K562 (cell line): ENCODE measurements at regions not wholly inside any gene's neighbourhood (a gene's known extent, or its start where the extent isn't known, plus 50 kb on each side); places are given as distances from the start of the nearest gene placed in this dataset.

Source experiments
- ATAC-seq: fragments of 200-7000 bp; cut with Tn5 transposase; 3 replicates; pipeline ENCODE4 v1.9.1; 2020; ENCODE audit warnings: moderate library complexity
- BruUV-seq: library from RNA; stranded (reverse); fragments of 400-500 nt; replicated peaks from 2 replicates; lab custom pipeline; 2021; lab: Mats Ljungman, UMichigan
- CTCF ChIA-PET: fragments of 300-600 bp; formaldehyde crosslinking; extraction: SDS; loops from one replicate; lab custom pipeline; 2021; ENCODE audit warnings: low intra/inter-chr PET ratio; lab: Yijun Ruan, JAX
- POLR2A ChIA-PET: fragments of 300-600, 350-650 bp; sonication (Branson Sonifier 250); formaldehyde crosslinking; extraction: SDS; loops from one replicate; lab custom pipeline; 2021; ENCODE audit warnings: antibody characterized with exemption, inconsistent platforms; lab: Yijun Ruan, JAX
- DNase-seq, 4 experiments: peaks; one replicate each; pipeline versions ENCODE4 v3.0.0 to v3.0.0-alpha.2; 2011 to 2018; ENCODE audit warnings: low spot score in 3 of 4, mixed read lengths in 3 of 4; ENCODE audit errors: extremely low read depth in 1 of 4
- FAIRE-seq: peaks from 2 replicates; lab custom pipeline; 2011; peaks lifted over from hg19 to GRCh38; lab: Jason Lieb, UNC
- H2AFZ ChIP-seq: 2 replicates; pipeline ENCODE4 v1.6.0; 2011; ENCODE audit warnings: low read depth, low read length, control low read depth, inconsistent platforms
- H3K27ac ChIP-seq: fragments of 200-600 bp; 3 replicates; pipeline ENCODE4 v1.8.0; 2011; ENCODE audit warnings: low read depth, mild to moderate bottlenecking, control low read depth, inconsistent platforms, low read length, moderate library complexity, mixed read lengths; ENCODE audit errors: extremely low read depth
- H3K27me3 ChIP-seq, 2 experiments: fragments of 300-600 bp in 1 of 2; 2 replicates in 1 of 2; 3 replicates in 1 of 2; pipeline versions ENCODE4 v1.6.0 to v1.8.0; 2011; ENCODE audit warnings: inconsistent platforms in 2 of 2, low read length in 2 of 2, mild to moderate bottlenecking in 1 of 2, mixed read lengths in 1 of 2, moderate library complexity in 1 of 2; ENCODE audit not compliant: control insufficient read depth in 2 of 2, insufficient read depth in 2 of 2
- H3K36me3 ChIP-seq: fragments of 300-600 bp; 3 replicates; pipeline ENCODE4 v1.8.0; 2011; ENCODE audit warnings: mild to moderate bottlenecking, low read length, inconsistent platforms; ENCODE audit not compliant: control insufficient read depth, insufficient read depth
- H3K4me1 ChIP-seq, 2 experiments: fragments of 200-600 bp in 1 of 2; replicated peaks in 1 of 2; 2 replicates in 1 of 2; 3 replicates in 1 of 2; pipeline versions ENCODE4 v1.5.1 to v1.8.0; 2011; ENCODE audit warnings: inconsistent platforms in 2 of 2, low read length in 2 of 2, mild to moderate bottlenecking in 1 of 2, mixed read lengths in 1 of 2, moderate library complexity in 1 of 2; ENCODE audit not compliant: control insufficient read depth in 2 of 2, insufficient read depth in 2 of 2
- H3K4me2 ChIP-seq: 2 replicates; pipeline ENCODE4 v1.6.1; 2011; ENCODE audit warnings: low read length, control low read depth, inconsistent platforms, mixed read lengths; ENCODE audit not compliant: insufficient read depth
- H3K4me3 ChIP-seq: fragments of 200-600 bp; sonication (generic), shearing (Covaris generic); 2 replicates; pipeline ENCODE4 v1.5.1; 2016; ENCODE audit warnings: control low read depth, inconsistent platforms
- H3K79me2 ChIP-seq: fragments of 200-600 bp; 3 replicates; pipeline ENCODE4 v1.8.0; 2011; ENCODE audit warnings: low read length, inconsistent platforms; ENCODE audit not compliant: control insufficient read depth, insufficient read depth
- H3K9ac ChIP-seq, 2 experiments: 2 replicates each; pipeline versions ENCODE4 v1.6.0 to v1.6.1; 2011; ENCODE audit warnings: low read depth in 2 of 2, low read length in 2 of 2, control low read depth in 1 of 2, inconsistent platforms in 1 of 2, mild to moderate bottlenecking in 1 of 2, mixed read lengths in 1 of 2; ENCODE audit not compliant: insufficient read depth in 1 of 2
- H3K9me1 ChIP-seq: one replicate; pipeline ENCODE4 v1.6.0; 2011; ENCODE audit warnings: inconsistent platforms, mild to moderate bottlenecking, low read length, moderate library complexity; ENCODE audit not compliant: control insufficient read depth, insufficient read depth
- H3K9me3 ChIP-seq: replicated peaks from 2 replicates; pipeline ENCODE4 v1.5.1; 2011; ENCODE audit warnings: low read depth, low read length, inconsistent platforms; ENCODE audit not compliant: control insufficient read depth, insufficient read depth
- H4K20me1 ChIP-seq: replicated peaks from 2 replicates; pipeline ENCODE4 v1.6.1; 2011; ENCODE audit warnings: low read length, inconsistent platforms, mixed read lengths; ENCODE audit not compliant: control insufficient read depth, insufficient read depth
- RAD21 ChIP-seq, 2 experiments: fragments of 250-450 bp in 1 of 2; fragments of 450-650 bp in 1 of 2; sonication (Bioruptor Pico) in 1 of 2; formaldehyde crosslinking in 1 of 2; IDR thresholded peaks in 1 of 2; conservative IDR thresholded peaks in 1 of 2; 2 replicates each; pipeline versions ENCODE4 v1.4.0 to v1.8.0; 2020 to 2022; ENCODE audit warnings: mild to moderate bottlenecking in 2 of 2, moderate library complexity in 1 of 2
- WGBS: fragments of 100-300 bp; shearing (Covaris generic); methylation state at CpG from one replicate; pipeline ENCODE4 v1.1.6; 2016; ENCODE audit warnings: low coverage, mixed read lengths; ENCODE audit not compliant: insufficient coverage; ENCODE audit errors: missing lambda C conversion rate; 5-methylcytosine and 5-hydroxymethylcytosine counted together
- in situ Hi-C: fragments of 300-500 bp; cut with MboI; formaldehyde crosslinking; loops from 4 replicates; pipeline ENCODE4 v1.15.0; 2018; ENCODE audit warnings: inconsistent platforms, mixed read lengths
- intact Hi-C: fragments of 100-400 bp; cut with micrococcal nuclease; formaldehyde crosslinking; loops from 2 replicates; pipeline ENCODE4 v1.14.2; 2022
- TF ChIP-seq, protein P1 (sequence below), 2 experiments: fragments of 450-650 bp; formaldehyde crosslinking in 1 of 2; IDR thresholded peaks; 2 replicates each; pipeline versions ENCODE4 v1.4.0 to v1.6.1; 2014 to 2020; ENCODE audit warnings: mild to moderate bottlenecking in 2 of 2, borderline replicate concordance in 1 of 2, low read depth in 1 of 2
- TF ChIP-seq, protein P2 (sequence below), 3 experiments: IDR thresholded peaks in 2 of 3; conservative IDR thresholded peaks in 1 of 3; 2 replicates each; pipeline ENCODE4 v1.5.1; 2011 to 2012; ENCODE audit warnings: low read length in 3 of 3, mild to moderate bottlenecking in 3 of 3, control low read depth in 2 of 3, improper control_type of control experiment in 1 of 3, inconsistent platforms in 1 of 3, low read depth in 1 of 3, mixed read lengths in 1 of 3, moderate library complexity in 1 of 3; ENCODE audit not compliant: insufficient read depth in 2 of 3
- TF ChIP-seq, protein P3 (sequence below): fragments of 250-450 bp; sonication (Bioruptor Pico); IDR thresholded peaks from 2 replicates; pipeline ENCODE4 v1.5.0; 2022; ENCODE audit warnings: mild to moderate bottlenecking

DNA sequence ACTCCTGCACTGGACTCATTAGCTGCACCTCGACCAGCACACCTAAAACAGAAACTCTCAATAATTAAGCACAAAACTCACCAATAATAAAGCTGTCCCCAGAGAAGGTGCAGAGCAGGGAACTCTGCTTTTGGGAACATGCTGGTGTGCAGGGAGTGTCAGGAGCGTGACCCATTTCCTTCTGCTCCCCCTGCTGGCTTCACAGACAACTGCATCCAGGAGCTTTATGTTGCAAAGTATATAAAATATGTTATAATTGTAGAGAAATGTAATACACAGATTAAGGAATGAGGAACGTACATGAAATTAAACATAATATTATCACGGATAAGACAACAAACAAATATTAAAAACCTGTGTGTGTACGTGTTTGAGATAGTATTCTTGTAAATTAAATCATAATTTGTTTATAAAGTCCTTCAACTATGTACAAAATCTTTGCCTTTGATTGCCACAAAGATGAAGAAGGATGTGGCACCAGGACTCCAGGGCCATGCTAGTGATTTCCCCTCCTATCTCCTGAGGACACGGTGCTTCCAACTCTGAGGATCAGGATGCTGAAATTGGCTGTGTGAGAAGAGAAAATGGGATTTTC, 68.6 kb upstream of the MAL start:
- Histone ChIP-seq H3K4me1 (no peaks in the 10 kb centered on the region), H3K4me3 (no peak overlapping the region), H2AFZ (no peak overlapping the region), H3K27me3 (peaks cover 5% of the 10 kb centered on the region in 2 experiments; a peak in 4 of 5 replicates), H4K20me1 (no peaks in the 10 kb centered on the region), H3K4me2 (no peak overlapping the region), H3K27ac (no peak overlapping the region), H3K9me3 (no peaks in the 10 kb centered on the region), H3K79me2 (no peaks in the 10 kb centered on the region), H3K9me1 (no peaks in the 10 kb centered on the region), H3K36me3 (no peaks in the 10 kb centered on the region), H3K9ac (no peak overlapping the region)
- FAIRE-seq (peak; percentile 74), DNase-seq (peak; percentile 44 to 64 (median 58)), ATAC-seq (peak; percentile 83)
- WGBS, result 1% methylated on average over 6 of the region's 6 CpGs
- intact Hi-C loops, result loop anchor here (5.0 kb wide), 1 partner anchor 85 kb away; the partner anchor contains the start of gene TEKT4
- no TSS peak for BruUV-seq
- POLR2A ChIA-PET, result interaction anchor here (1.6 kb wide), 2 partner anchors 9 to 20 kb away, joined by 5 read pairs; no protein-coding TSS in a partner anchor
- CTCF ChIA-PET, result interaction anchor here (1.1 kb wide), 1 partner anchor 16 kb away, joined by 4 read pairs; no protein-coding TSS in a partner anchor
- in situ Hi-C loops, result no loop called here
- TF ChIP-seq, protein P1, sequence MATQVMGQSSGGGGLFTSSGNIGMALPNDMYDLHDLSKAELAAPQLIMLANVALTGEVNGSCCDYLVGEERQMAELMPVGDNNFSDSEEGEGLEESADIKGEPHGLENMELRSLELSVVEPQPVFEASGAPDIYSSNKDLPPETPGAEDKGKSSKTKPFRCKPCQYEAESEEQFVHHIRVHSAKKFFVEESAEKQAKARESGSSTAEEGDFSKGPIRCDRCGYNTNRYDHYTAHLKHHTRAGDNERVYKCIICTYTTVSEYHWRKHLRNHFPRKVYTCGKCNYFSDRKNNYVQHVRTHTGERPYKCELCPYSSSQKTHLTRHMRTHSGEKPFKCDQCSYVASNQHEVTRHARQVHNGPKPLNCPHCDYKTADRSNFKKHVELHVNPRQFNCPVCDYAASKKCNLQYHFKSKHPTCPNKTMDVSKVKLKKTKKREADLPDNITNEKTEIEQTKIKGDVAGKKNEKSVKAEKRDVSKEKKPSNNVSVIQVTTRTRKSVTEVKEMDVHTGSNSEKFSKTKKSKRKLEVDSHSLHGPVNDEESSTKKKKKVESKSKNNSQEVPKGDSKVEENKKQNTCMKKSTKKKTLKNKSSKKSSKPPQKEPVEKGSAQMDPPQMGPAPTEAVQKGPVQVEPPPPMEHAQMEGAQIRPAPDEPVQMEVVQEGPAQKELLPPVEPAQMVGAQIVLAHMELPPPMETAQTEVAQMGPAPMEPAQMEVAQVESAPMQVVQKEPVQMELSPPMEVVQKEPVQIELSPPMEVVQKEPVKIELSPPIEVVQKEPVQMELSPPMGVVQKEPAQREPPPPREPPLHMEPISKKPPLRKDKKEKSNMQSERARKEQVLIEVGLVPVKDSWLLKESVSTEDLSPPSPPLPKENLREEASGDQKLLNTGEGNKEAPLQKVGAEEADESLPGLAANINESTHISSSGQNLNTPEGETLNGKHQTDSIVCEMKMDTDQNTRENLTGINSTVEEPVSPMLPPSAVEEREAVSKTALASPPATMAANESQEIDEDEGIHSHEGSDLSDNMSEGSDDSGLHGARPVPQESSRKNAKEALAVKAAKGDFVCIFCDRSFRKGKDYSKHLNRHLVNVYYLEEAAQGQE (IDR thresholded peaks at IDR 0.05; ENCODE audit: borderline replicate concordance), result peak; percentile 12; the same call in 1 of the 2 replicates
- TF ChIP-seq, protein P1 (CRISPR knock-in tag; IDR thresholded peaks at IDR 0.05; ENCODE audit: low read depth), result no peak
- TF ChIP-seq, protein P2, sequence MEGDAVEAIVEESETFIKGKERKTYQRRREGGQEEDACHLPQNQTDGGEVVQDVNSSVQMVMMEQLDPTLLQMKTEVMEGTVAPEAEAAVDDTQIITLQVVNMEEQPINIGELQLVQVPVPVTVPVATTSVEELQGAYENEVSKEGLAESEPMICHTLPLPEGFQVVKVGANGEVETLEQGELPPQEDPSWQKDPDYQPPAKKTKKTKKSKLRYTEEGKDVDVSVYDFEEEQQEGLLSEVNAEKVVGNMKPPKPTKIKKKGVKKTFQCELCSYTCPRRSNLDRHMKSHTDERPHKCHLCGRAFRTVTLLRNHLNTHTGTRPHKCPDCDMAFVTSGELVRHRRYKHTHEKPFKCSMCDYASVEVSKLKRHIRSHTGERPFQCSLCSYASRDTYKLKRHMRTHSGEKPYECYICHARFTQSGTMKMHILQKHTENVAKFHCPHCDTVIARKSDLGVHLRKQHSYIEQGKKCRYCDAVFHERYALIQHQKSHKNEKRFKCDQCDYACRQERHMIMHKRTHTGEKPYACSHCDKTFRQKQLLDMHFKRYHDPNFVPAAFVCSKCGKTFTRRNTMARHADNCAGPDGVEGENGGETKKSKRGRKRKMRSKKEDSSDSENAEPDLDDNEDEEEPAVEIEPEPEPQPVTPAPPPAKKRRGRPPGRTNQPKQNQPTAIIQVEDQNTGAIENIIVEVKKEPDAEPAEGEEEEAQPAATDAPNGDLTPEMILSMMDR (IDR thresholded peaks at IDR 0.05 in 2 of 3, conservative IDR thresholded peaks at IDR 0.05 in 1 of 3; ENCODE audit: insufficient read depth in 2 of 3, low read depth in 1 of 3, low read length in 3 of 3), result peak; percentile 68 to 81 (median 70)
- TF ChIP-seq, protein P3, sequence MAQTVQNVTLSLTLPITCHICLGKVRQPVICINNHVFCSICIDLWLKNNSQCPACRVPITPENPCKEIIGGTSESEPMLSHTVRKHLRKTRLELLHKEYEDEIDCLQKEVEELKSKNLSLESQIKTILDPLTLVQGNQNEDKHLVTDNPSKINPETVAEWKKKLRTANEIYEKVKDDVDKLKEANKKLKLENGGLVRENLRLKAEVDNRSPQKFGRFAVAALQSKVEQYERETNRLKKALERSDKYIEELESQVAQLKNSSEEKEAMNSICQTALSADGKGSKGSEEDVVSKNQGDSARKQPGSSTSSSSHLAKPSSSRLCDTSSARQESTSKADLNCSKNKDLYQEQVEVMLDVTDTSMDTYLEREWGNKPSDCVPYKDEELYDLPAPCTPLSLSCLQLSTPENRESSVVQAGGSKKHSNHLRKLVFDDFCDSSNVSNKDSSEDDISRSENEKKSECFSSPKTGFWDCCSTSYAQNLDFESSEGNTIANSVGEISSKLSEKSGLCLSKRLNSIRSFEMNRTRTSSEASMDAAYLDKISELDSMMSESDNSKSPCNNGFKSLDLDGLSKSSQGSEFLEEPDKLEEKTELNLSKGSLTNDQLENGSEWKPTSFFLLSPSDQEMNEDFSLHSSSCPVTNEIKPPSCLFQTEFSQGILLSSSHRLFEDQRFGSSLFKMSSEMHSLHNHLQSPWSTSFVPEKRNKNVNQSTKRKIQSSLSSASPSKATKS (CRISPR knock-in tag), result no peak
- peak in 1 of 2 experiments; percentile 43; a peak in 3 of 4 replicates for TF ChIP-seq RAD21 (CRISPR knock-in tag; conservative IDR thresholded peaks at IDR 0.05 in 1 of 2, IDR thresholded peaks at IDR 0.05 in 1 of 2)
